ENCODE measurements at regions not wholly inside any gene's neighbourhood (a gene's known extent, or its start where the extent isn't known, plus 50 kb on each side); places are given as distances from the start of the nearest gene placed in this dataset.
"Not testable (repeated sequence)": the region's sequence is repeated elsewhere in the genome, so short reads cannot be mapped to it uniquely, and the experiment has no call there.

DNA sequence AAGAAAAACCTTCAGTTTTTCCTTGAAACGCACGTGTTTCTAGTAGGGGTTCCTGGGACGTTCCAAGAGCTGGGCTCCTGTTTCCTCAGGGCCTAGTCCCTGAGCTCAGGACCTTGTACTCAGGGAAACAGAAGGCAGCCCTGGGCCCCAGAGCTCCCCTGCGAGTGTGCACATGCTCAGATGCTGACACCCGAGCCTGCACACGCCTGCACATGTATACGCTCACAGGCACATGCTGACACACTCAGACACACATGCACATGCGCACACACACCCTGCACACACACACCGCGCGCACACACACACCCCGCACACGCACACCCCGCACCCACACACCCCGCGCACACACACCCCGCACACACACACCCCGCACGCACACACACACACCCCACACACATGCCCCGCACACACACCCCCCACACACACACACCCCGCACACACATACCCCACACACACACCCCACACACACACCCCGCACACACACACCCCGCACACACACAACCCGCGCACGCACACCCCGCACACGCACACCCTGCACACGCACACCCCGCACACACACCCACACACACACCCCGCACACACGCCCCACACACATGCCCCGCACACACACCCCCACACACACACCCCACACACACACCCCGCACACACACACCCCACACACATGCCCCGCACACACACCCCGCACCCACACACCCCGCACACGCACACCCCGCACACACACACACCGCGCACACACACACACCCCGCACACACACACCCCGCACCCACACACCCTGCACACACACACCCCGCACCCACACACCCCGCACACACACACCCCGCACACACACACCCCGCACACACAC lies 52.2 kb downstream of the CALML3 start:
- 87 to 89% methylated on average over 35 to 47 of the region's 47 CpGs for WGBS, 2 donors
- no peak overlapping the region for H3K27ac ChIP-seq (ENCODE audit: low read depth in 1 of 2, low read length in 1 of 2)
- no peaks in the 10 kb centered on the region for H3K27me3 ChIP-seq (ENCODE audit: control insufficient read depth in 3 of 3, insufficient read depth in 3 of 3, low read length in 2 of 3)
- H3K36me3 ChIP-seq (ENCODE audit: control insufficient read depth in 4 of 4, insufficient read depth in 4 of 4, low read length in 4 of 4) = no peaks in the 10 kb centered on the region
- TF ChIP-seq, protein P1, sequence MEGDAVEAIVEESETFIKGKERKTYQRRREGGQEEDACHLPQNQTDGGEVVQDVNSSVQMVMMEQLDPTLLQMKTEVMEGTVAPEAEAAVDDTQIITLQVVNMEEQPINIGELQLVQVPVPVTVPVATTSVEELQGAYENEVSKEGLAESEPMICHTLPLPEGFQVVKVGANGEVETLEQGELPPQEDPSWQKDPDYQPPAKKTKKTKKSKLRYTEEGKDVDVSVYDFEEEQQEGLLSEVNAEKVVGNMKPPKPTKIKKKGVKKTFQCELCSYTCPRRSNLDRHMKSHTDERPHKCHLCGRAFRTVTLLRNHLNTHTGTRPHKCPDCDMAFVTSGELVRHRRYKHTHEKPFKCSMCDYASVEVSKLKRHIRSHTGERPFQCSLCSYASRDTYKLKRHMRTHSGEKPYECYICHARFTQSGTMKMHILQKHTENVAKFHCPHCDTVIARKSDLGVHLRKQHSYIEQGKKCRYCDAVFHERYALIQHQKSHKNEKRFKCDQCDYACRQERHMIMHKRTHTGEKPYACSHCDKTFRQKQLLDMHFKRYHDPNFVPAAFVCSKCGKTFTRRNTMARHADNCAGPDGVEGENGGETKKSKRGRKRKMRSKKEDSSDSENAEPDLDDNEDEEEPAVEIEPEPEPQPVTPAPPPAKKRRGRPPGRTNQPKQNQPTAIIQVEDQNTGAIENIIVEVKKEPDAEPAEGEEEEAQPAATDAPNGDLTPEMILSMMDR (IDR thresholded peaks at IDR 0.05; ENCODE audit: control extremely low read depth, extremely low read depth) = no peak
- H3K9me3 ChIP-seq (ENCODE audit: control insufficient read depth in 4 of 4, insufficient read depth in 3 of 4, low read length in 3 of 4) = peaks cover 0 to 2% (median 0%) of the 10 kb centered on the region in 4 donors
- no peaks in the 10 kb centered on the region for H3K4me1 ChIP-seq (ENCODE audit: control insufficient read depth in 5 of 5, insufficient read depth in 5 of 5, low read length in 5 of 5)
- DNase-seq = no peak
- H3K9ac ChIP-seq (ENCODE audit: insufficient read depth in 1 of 2, low read length in 2 of 2) = no peak overlapping the region
- ATAC-seq (ENCODE audit: insufficient read depth, low FRiP score) = no peak
- no peak overlapping the region for H3K4me3 ChIP-seq

DNA sequence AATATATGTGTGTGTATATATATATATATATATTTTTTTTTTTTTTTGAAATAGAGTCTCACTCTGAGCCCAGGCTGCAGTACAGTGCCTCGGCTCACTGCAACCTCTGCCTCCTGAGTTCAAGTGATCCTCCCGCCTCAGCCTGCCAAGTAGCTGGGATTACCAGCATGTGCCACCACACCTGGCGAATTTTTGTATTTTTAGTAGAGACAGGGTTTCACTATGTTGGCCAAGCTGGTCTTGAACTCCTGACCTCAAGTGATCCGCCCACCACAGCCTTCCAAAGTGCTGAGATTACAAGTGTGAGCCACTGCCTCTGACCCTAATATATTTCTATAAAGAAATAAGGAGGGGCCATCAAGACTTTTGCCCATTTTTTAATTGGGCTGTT lies 55.3 kb downstream of the CALML3 start:
- not testable (repeated sequence) for H3K36me3 ChIP-seq (ENCODE audit: control insufficient read depth in 4 of 4, insufficient read depth in 4 of 4, low read length in 4 of 4); H3K27me3 ChIP-seq (ENCODE audit: control insufficient read depth in 3 of 3, insufficient read depth in 3 of 3, low read length in 2 of 3); DNase-seq; ATAC-seq (ENCODE audit: insufficient read depth, low FRiP score); H3K9me3 ChIP-seq (ENCODE audit: control insufficient read depth in 4 of 4, insufficient read depth in 3 of 4, low read length in 3 of 4); H3K9ac ChIP-seq (ENCODE audit: insufficient read depth in 1 of 2, low read length in 2 of 2); H3K4me3 ChIP-seq; H3K4me1 ChIP-seq (ENCODE audit: control insufficient read depth in 5 of 5, insufficient read depth in 5 of 5, low read length in 5 of 5); H3K27ac ChIP-seq (ENCODE audit: low read depth in 1 of 2, low read length in 1 of 2)
- WGBS, 2 donors = 80 to 91% methylated on average over 4 of the region's 4 CpGs

DNA sequence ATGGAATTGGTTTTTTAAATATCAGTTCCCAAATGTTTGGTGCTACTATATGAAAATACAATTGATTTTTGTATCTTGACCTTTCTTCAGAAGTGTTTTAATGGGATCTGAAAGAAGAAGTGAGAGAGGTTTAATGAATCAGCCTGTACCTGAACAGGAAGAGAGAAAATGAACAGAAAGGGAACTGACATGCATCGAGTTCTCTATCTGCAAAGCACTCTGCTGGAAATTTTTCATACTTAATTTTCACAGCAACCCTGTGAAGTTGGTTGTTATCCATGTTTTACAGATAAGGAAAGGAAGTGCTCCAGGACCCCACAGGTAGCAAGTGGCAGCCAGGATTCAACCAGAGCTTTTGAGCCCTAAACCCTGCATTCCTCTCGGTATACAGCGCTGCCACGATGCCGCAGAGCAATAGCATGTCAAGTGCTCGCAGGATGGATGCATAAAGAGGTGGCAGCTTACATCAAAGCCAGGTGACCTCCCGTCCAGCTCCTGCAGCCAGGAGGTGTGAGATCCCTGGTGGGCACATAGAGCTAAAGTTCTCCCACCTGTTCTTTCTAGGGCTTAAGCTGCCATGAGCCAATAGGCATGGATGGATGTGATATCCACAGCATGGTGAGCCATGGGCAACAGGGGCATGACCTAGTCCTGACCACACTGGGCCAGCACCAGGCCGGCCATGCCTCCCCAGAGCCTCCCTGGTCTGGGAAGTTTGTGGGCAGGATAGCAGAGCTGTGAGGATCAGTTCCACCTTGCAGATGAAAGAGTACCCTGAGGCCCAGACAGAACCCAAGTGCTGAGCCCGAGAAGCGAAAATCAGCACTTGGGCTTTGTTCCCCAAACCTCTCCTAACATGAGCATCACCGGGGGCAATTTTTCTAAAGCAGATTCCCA lies 57.2 kb downstream of the CALML3 start:
- no peak overlapping the region for H3K4me3 ChIP-seq
- peaks cover 0 to 9% (median 3%) of the 10 kb centered on the region in 5 donors for H3K4me1 ChIP-seq (ENCODE audit: control insufficient read depth in 5 of 5, insufficient read depth in 5 of 5, low read length in 5 of 5)
- TF ChIP-seq, protein P1 (IDR thresholded peaks at IDR 0.05; ENCODE audit: control extremely low read depth, extremely low read depth) = no peak
- H3K9ac ChIP-seq (ENCODE audit: insufficient read depth in 1 of 2, low read length in 2 of 2) = no peak overlapping the region
- no peaks in the 10 kb centered on the region for H3K36me3 ChIP-seq (ENCODE audit: control insufficient read depth in 4 of 4, insufficient read depth in 4 of 4, low read length in 4 of 4)
- ATAC-seq (ENCODE audit: insufficient read depth, low FRiP score) = no peak
- H3K27me3 ChIP-seq (ENCODE audit: control insufficient read depth in 3 of 3, insufficient read depth in 3 of 3, low read length in 2 of 3) = no peaks in the 10 kb centered on the region
- WGBS, 2 donors = 85% methylated on average over 11 of the region's 11 CpGs
- no peak for DNase-seq
- H3K27ac ChIP-seq (ENCODE audit: low read depth in 1 of 2, low read length in 1 of 2) = no peak overlapping the region
- peaks cover 0 to 2% (median 0%) of the 10 kb centered on the region in 4 donors for H3K9me3 ChIP-seq (ENCODE audit: control insufficient read depth in 4 of 4, insufficient read depth in 3 of 4, low read length in 3 of 4)

DNA sequence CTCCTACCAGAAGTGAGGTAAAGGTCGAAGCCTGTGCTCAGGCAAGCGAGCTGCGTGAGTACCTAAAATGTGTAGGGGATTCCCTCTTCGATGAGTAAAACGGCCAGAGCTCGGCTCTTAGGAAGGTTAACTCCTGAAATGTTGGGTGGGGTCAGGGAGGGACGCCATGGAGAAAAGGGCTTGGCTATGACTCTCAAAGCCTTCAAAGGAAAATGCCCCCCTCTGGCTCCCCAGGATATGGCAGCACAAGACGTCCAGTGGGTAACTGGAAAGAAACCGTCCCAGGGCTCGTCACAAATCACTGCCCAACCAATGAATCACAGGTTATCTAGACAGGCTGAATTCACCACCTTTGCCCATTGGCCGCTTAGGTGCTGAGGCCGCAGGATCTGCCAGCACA lies 58.0 kb downstream of the CALML3 start:
- Histone ChIP-seq H3K27me3 (ENCODE audit: control insufficient read depth in 3 of 3, insufficient read depth in 3 of 3, low read length in 2 of 3) (no peaks in the 10 kb centered on the region), H3K4me1 (ENCODE audit: control insufficient read depth in 5 of 5, insufficient read depth in 5 of 5, low read length in 5 of 5) (peaks cover 2 to 17% (median 3%) of the 10 kb centered on the region in 5 donors), H3K9me3 (ENCODE audit: control insufficient read depth in 4 of 4, insufficient read depth in 3 of 4, low read length in 3 of 4) (peaks cover 0 to 2% (median 0%) of the 10 kb centered on the region in 4 donors), H3K36me3 (ENCODE audit: control insufficient read depth in 4 of 4, insufficient read depth in 4 of 4, low read length in 4 of 4) (no peaks in the 10 kb centered on the region), H3K4me3 (no peak overlapping the region), H3K27ac (ENCODE audit: low read depth in 1 of 2, low read length in 1 of 2) (no peak overlapping the region), H3K9ac (ENCODE audit: insufficient read depth in 1 of 2, low read length in 2 of 2) (no peak overlapping the region)
- TF ChIP-seq, protein P1 (IDR thresholded peaks at IDR 0.05; ENCODE audit: control extremely low read depth, extremely low read depth) = no peak
- no peak for ATAC-seq (ENCODE audit: insufficient read depth, low FRiP score)
- DNase-seq = no peak
- WGBS, 2 donors = 80 to 89% methylated on average over 12 of the region's 12 CpGs

Data from lung (tissue), 11 donors.